H54 (cell line): ENCODE measurements at regions not wholly inside any gene's neighbourhood (a gene's known extent, or its start where the extent isn't known, plus 50 kb on each side); places are given as distances from the start of the nearest gene placed in this dataset.
"Not testable (repeated sequence)": the region's sequence is repeated elsewhere in the genome, so short reads cannot be mapped to it uniquely, and the experiment has no call there.

Experiments
- DNase-seq: peaks from one replicate; pipeline ENCODE4 v3.0.0; 2011; ENCODE audit warnings: low spot score, mixed read lengths; ENCODE audit not compliant: insufficient read length
- FAIRE-seq: peaks from 3 replicates; lab custom pipeline; 2011; peaks lifted over from hg19 to GRCh38; lab: Jason Lieb, UNC
- POLR2A ChIP-seq: IDR thresholded peaks from 2 replicates; pipeline ENCODE4 v1.6.1; 2011; ENCODE audit warnings: low read depth, mild to moderate bottlenecking, low read length

- no peak for TF ChIP-seq POLR2A
- no peak for FAIRE-seq
- DNase-seq, result no peak
Measured at GRCh38 chr9:617445-618085, 223.9 kb upstream of the DMRT1 start.

GRCh38 chr9:618478-618877 is 223.0 kb upstream of the DMRT1 start:
- no peak for FAIRE-seq
- no peak for DNase-seq
- TF ChIP-seq POLR2A, result no peak

GRCh38 chr9:621201-621855 is 220.2 kb upstream of the DMRT1 start:
- FAIRE-seq, result no peak
- TF ChIP-seq POLR2A, result no peak

GRCh38 chr9:624935-625500 is 216.5 kb upstream of the DMRT1 start:
- DNase-seq (no peak), FAIRE-seq (no peak)
- no peak for TF ChIP-seq POLR2A

More at GRCh38 chr9:621201-621855, 220.2 kb upstream of the DMRT1 start:
- DNase-seq, result no peak

- TF ChIP-seq POLR2A, result no peak
- no peak for DNase-seq
- no peak for FAIRE-seq
Measured at GRCh38 chr9:625613-626012, 215.9 kb upstream of the DMRT1 start.

- not testable (repeated sequence) for FAIRE-seq, DNase-seq
Measured at GRCh38 chr9:626114-626513, 215.4 kb upstream of the DMRT1 start.

GRCh38 chr9:626596-626995 is 214.9 kb upstream of the DMRT1 start:
- no peak for TF ChIP-seq POLR2A
- FAIRE-seq (no peak), DNase-seq (no peak)

- no peak for FAIRE-seq
- no peak for DNase-seq
- no peak for TF ChIP-seq POLR2A
Measured at GRCh38 chr9:627336-627970, 214.0 kb upstream of the DMRT1 start.

GRCh38 chr9:629146-629545 is 212.4 kb upstream of the DMRT1 start:
- FAIRE-seq (no peak), DNase-seq (no peak)
- TF ChIP-seq POLR2A, result no peak

- DNase-seq, result no peak
- FAIRE-seq, result peak; percentile 36
- TF ChIP-seq POLR2A, result no peak
Measured at GRCh38 chr9:630817-631216, 210.7 kb upstream of the DMRT1 start.

- DNase-seq (no peak), FAIRE-seq (peak; percentile 27)
- no peak for TF ChIP-seq POLR2A
Measured at GRCh38 chr9:631596-631995, 209.9 kb upstream of the DMRT1 start.

GRCh38 chr9:633461-633860 is 208.0 kb upstream of the DMRT1 start:
- no peak for FAIRE-seq
- DNase-seq, result no peak
- TF ChIP-seq POLR2A, result no peak

- no peak for DNase-seq
- TF ChIP-seq POLR2A, result no peak
- FAIRE-seq, result no peak
Measured at GRCh38 chr9:636931-637591, 204.4 kb upstream of the DMRT1 start.

GRCh38 chr9:638152-638551 is 203.3 kb upstream of the DMRT1 start:
- no peak for TF ChIP-seq POLR2A
- FAIRE-seq, result no peak
- no peak for DNase-seq

- no peak for TF ChIP-seq POLR2A
- DNase-seq (no peak), FAIRE-seq (no peak)
Measured at GRCh38 chr9:642014-642413, 199.5 kb upstream of the DMRT1 start.
